Gastroesophageal sphincter (tissue), 4 donors: ENCODE measurements at regions not wholly inside any gene's neighbourhood (a gene's known extent, or its start where the extent isn't known, plus 50 kb on each side); places are given as distances from the start of the nearest gene placed in this dataset.
"Not testable (repeated sequence)": the region's sequence is repeated elsewhere in the genome, so short reads cannot be mapped to it uniquely, and the experiment has no call there.

Source experiments
- ATAC-seq: fragments of 150-250 bp; one replicate; pipeline ENCODE4 v1.9.1; 2016; ENCODE audit warnings: mild to moderate bottlenecking, moderate library complexity
- H3K27ac ChIP-seq, 4 donors: fragments of 200-600 bp; sonication (generic) in 3 of 4; 1 replicate in 3 of 4; 2 replicates in 1 of 4; pipeline ENCODE4 v1.5.1; 2016 to 2019
- H3K27me3 ChIP-seq: fragments of 200-600 bp; sonication (generic); one replicate; pipeline ENCODE4 v1.5.1; 2019
- H3K36me3 ChIP-seq, 2 donors: fragments of 200-600 bp; sonication (generic); one replicate each; pipeline ENCODE4 v1.5.1; 2019; ENCODE audit warnings: control low read depth in 1 of 2
- H3K4me1 ChIP-seq, 3 donors: fragments of 200-600 bp; sonication (generic); 1 replicate in 2 of 3; 2 replicates in 1 of 3; pipeline ENCODE4 v1.5.1; 2016 to 2019; ENCODE audit warnings: control low read depth in 2 of 3
- H3K4me3 ChIP-seq, 2 donors: fragments of 200-600 bp; sonication (generic); one replicate each; pipeline ENCODE4 v1.5.1; 2019; ENCODE audit warnings: mild to moderate bottlenecking in 1 of 2, moderate library complexity in 1 of 2
- H3K9me3 ChIP-seq, 3 donors: fragments of 200-600 bp; sonication (generic); one replicate each; pipeline ENCODE4 v1.5.1; 2017 to 2019; ENCODE audit warnings: control low read depth in 2 of 3
- EP300 ChIP-seq: sonication (generic); formaldehyde crosslinking; IDR thresholded peaks from one replicate; pipeline ENCODE4 v1.6.1; 2017; ENCODE audit warnings: antibody characterized with exemption, mild to moderate bottlenecking
- POLR2A ChIP-seq, 2 donors: fragments of 450-650 bp; IDR thresholded peaks; one replicate each; pipeline ENCODE4 v1.6.1; 2017; ENCODE audit warnings: antibody characterized with exemption in 2 of 2, mild to moderate bottlenecking in 2 of 2, moderate library complexity in 1 of 2
- POLR2AphosphoS5 ChIP-seq: sonication (generic); formaldehyde crosslinking; IDR thresholded peaks from one replicate; pipeline ENCODE4 v1.6.1; 2017; ENCODE audit warnings: antibody characterized with exemption
- WGBS, 2 donors: methylation state at CpG; one replicate each; pipeline ENCODE4 v1.1.5; 2018; ENCODE audit warnings: low coverage in 1 of 2; 5-methylcytosine and 5-hydroxymethylcytosine counted together
- TF ChIP-seq, protein P1 (sequence below), 4 experiments: fragments of 200-600 bp in 2 of 4; fragments of 450-650 bp in 2 of 4; sonication (generic) in 1 of 4; IDR thresholded peaks; one replicate each; pipeline ENCODE4 v1.5.1; 2017 to 2019; ENCODE audit warnings: antibody characterized with exemption in 4 of 4, mild to moderate bottlenecking in 2 of 4, moderate library complexity in 2 of 4

GRCh38 chr12:83575326-83575725 is 888.6 kb downstream of the TMTC2 start:
- WGBS, 2 donors = 79 to 96% methylated on average over 3 of the region's 3 CpGs
- no peak overlapping the region for H3K27ac ChIP-seq
- no peak for ATAC-seq
- no peaks in the 10 kb centered on the region for H3K27me3 ChIP-seq
- H3K4me1 ChIP-seq = no peaks in the 10 kb centered on the region
- no peaks in the 10 kb centered on the region for H3K9me3 ChIP-seq
- H3K4me3 ChIP-seq = no peak overlapping the region
- TF ChIP-seq, protein P1, sequence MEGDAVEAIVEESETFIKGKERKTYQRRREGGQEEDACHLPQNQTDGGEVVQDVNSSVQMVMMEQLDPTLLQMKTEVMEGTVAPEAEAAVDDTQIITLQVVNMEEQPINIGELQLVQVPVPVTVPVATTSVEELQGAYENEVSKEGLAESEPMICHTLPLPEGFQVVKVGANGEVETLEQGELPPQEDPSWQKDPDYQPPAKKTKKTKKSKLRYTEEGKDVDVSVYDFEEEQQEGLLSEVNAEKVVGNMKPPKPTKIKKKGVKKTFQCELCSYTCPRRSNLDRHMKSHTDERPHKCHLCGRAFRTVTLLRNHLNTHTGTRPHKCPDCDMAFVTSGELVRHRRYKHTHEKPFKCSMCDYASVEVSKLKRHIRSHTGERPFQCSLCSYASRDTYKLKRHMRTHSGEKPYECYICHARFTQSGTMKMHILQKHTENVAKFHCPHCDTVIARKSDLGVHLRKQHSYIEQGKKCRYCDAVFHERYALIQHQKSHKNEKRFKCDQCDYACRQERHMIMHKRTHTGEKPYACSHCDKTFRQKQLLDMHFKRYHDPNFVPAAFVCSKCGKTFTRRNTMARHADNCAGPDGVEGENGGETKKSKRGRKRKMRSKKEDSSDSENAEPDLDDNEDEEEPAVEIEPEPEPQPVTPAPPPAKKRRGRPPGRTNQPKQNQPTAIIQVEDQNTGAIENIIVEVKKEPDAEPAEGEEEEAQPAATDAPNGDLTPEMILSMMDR (IDR thresholded peaks at IDR 0.05) = no peak
- TF ChIP-seq POLR2AphosphoS5 (no peak), POLR2A (IDR thresholded peaks at IDR 0.05) (no peak), EP300 (no peak)
- H3K36me3 ChIP-seq = no peaks in the 10 kb centered on the region

DNA sequence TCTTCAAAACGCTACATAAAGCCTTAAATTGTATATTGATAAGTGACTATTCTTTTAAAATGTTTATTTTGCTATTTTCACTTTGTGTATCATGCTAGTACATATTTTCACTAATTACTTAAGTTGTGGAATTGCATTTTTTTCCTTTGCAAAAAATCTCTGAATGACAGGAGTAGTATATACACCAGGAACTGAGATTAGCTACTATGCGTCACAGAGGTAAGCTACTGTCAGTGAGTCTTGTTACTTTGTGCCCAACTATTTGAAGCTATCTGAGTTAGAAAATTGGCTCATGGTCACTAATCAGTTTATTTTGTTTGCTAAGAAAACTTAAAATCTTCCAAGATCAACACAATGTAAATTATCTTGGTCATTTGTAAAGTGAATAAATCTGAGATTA is 887.4 kb downstream of the TMTC2 start:
- Histone ChIP-seq H3K27ac (no peak overlapping the region), H3K4me1 (no peaks in the 10 kb centered on the region), H3K27me3 (no peaks in the 10 kb centered on the region), H3K36me3 (no peaks in the 10 kb centered on the region), H3K4me3 (no peak overlapping the region), H3K9me3 (no peaks in the 10 kb centered on the region)
- 86 to 95% methylated on average over 2 of the region's 2 CpGs for WGBS, 2 donors
- no peak for ATAC-seq
- TF ChIP-seq, protein P1 (IDR thresholded peaks at IDR 0.05) = no peak
- no peak for TF ChIP-seq EP300
- no peak for TF ChIP-seq POLR2A (IDR thresholded peaks at IDR 0.05)
- no peak for TF ChIP-seq POLR2AphosphoS5

GRCh38 chr12:83573671-83574070 is 887.0 kb downstream of the TMTC2 start:
- 36 to 75% methylated on average over 1 to 4 of the region's 4 CpGs for WGBS, 2 donors
- H3K4me1 ChIP-seq = no peaks in the 10 kb centered on the region
- ATAC-seq = peak; percentile 72
- no peaks in the 10 kb centered on the region for H3K9me3 ChIP-seq
- TF ChIP-seq POLR2A (IDR thresholded peaks at IDR 0.05) (no peak), POLR2AphosphoS5 (no peak), EP300 (no peak)
- TF ChIP-seq, protein P1 (IDR thresholded peaks at IDR 0.05) = no peak
- no peaks in the 10 kb centered on the region for H3K27me3 ChIP-seq
- H3K27ac ChIP-seq = no peak overlapping the region
- H3K4me3 ChIP-seq = no peak overlapping the region
- no peaks in the 10 kb centered on the region for H3K36me3 ChIP-seq

GRCh38 chr12:83559650-83560049 is 872.9 kb downstream of the TMTC2 start:
- H3K4me3 ChIP-seq = no peak overlapping the region
- ATAC-seq = no peak
- WGBS, 2 donors = 71 to 80% methylated on average over 1 of the region's 1 CpG
- no peak for TF ChIP-seq POLR2A (IDR thresholded peaks at IDR 0.05)
- TF ChIP-seq POLR2AphosphoS5 = no peak
- no peak for TF ChIP-seq EP300
- TF ChIP-seq, protein P1 (IDR thresholded peaks at IDR 0.05) = no peak
- no peaks in the 10 kb centered on the region for H3K36me3 ChIP-seq
- H3K27me3 ChIP-seq = no peaks in the 10 kb centered on the region
- H3K9me3 ChIP-seq = no peaks in the 10 kb centered on the region
- H3K27ac ChIP-seq = no peak overlapping the region
- H3K4me1 ChIP-seq = no peaks in the 10 kb centered on the region

DNA sequence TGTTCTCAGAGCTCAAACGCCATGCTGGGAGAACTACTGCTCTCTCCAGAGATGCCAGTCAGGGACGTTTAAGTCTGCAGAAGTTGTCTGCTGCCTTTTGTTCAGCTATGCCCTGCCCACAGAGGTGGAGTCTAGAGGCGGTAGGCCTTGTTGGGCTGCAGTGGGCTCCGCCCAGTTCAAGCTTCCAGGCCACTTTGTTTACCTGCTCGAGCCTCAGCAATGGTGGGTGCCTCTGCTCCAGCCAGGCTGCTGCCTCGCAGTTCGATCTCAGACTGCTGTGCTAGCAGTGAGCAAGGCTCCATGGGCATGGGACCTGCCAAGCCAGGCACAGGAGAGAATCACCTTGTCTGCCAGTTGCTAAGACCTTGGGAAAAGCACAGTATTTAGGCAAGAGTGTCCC is 869.3 kb downstream of the TMTC2 start:
- not testable (repeated sequence) for H3K27me3 ChIP-seq, H3K27ac ChIP-seq, H3K36me3 ChIP-seq, H3K9me3 ChIP-seq, H3K4me3 ChIP-seq, H3K4me1 ChIP-seq, ATAC-seq
- WGBS, 2 donors = 92 to 100% methylated on average over 2 of the region's 7 CpGs

GRCh38 chr12:83541446-83541845 is 854.7 kb downstream of the TMTC2 start:
- H3K9me3 ChIP-seq = peaks cover 0 to 12% (median 0%) of the 10 kb centered on the region in 3 donors
- H3K4me3 ChIP-seq = no peak overlapping the region
- no peak for ATAC-seq
- H3K27me3 ChIP-seq = no peaks in the 10 kb centered on the region
- no peaks in the 10 kb centered on the region for H3K4me1 ChIP-seq
- no peaks in the 10 kb centered on the region for H3K36me3 ChIP-seq
- TF ChIP-seq, protein P1 (IDR thresholded peaks at IDR 0.05) = no peak
- TF ChIP-seq POLR2AphosphoS5 (no peak), POLR2A (IDR thresholded peaks at IDR 0.05) (no peak), EP300 (no peak)
- H3K27ac ChIP-seq = no peak overlapping the region
